OCI-LY7 (cell line): ENCODE measurements at regions not wholly inside any gene's neighbourhood (a gene's known extent, or its start where the extent isn't known, plus 50 kb on each side); places are given as distances from the start of the nearest gene placed in this dataset.

Experiments used
- BruUV-seq: library from RNA; stranded (reverse); fragments of 400-500 nt; replicated peaks from 2 replicates; lab custom pipeline; 2021; lab: Mats Ljungman, UMichigan
- CTCF ChIA-PET: fragments of 300-600 bp; sonication (Branson Sonifier 250); formaldehyde crosslinking; loops from one replicate; lab custom pipeline; 2022; ENCODE audit warnings: antibody characterized with exemption; ENCODE audit not compliant: unreplicated experiment; lab: Charles Lee
- POLR2A ChIA-PET: fragments of 300-600 bp; sonication (Branson Sonifier 250); formaldehyde crosslinking; loops from one replicate; lab custom pipeline; 2022; ENCODE audit warnings: antibody characterized with exemption; lab: Charles Lee
- DNase-seq: peaks from one replicate; pipeline ENCODE4 v3.0.0-alpha.2; 2015; ENCODE audit warnings: low spot score
- H2AFZ ChIP-seq: fragments of 200-600 bp; sonication (generic), shearing (Covaris generic); 2 replicates; pipeline ENCODE4 v1.6.1; 2014; ENCODE audit warnings: mild to moderate bottlenecking, antibody characterized with exemption, low read length, moderate library complexity
- H3K27ac ChIP-seq: fragments of 200-600 bp; sonication (generic); 2 replicates; pipeline ENCODE4 v1.5.1; 2014; ENCODE audit warnings: mixed run types, low read depth, mild to moderate bottlenecking, moderate library complexity, low read length, inconsistent platforms; ENCODE audit not compliant: poor library complexity, severe bottlenecking
- H3K36me3 ChIP-seq: fragments of 200-600 bp; sonication (generic); 2 replicates; pipeline ENCODE4 v1.6.1; 2014; ENCODE audit warnings: mild to moderate bottlenecking, antibody characterized with exemption, low read length, moderate library complexity, mixed read lengths; ENCODE audit not compliant: insufficient read depth
- H3K4me1 ChIP-seq: fragments of 200-600 bp; sonication (generic); 2 replicates; pipeline ENCODE4 v1.5.1; 2014; ENCODE audit warnings: mild to moderate bottlenecking, low read length; ENCODE audit not compliant: insufficient read depth, poor library complexity, severe bottlenecking
- H3K4me2 ChIP-seq: fragments of 200-600 bp; sonication (generic); 2 replicates; pipeline ENCODE4 v1.6.1; 2014; ENCODE audit warnings: mild to moderate bottlenecking, low read length
- H3K4me3 ChIP-seq: fragments of 200-600 bp; sonication (generic); 2 replicates; pipeline ENCODE4 v1.5.1; 2014; ENCODE audit warnings: mild to moderate bottlenecking, low read depth, low read length; ENCODE audit not compliant: poor library complexity, severe bottlenecking
- H3K79me2 ChIP-seq: fragments of 200-600 bp; sonication (generic); 2 replicates; pipeline ENCODE4 v1.6.1; 2016; ENCODE audit warnings: low read depth, mild to moderate bottlenecking, low read length, moderate library complexity, mixed read lengths; ENCODE audit not compliant: insufficient read depth
- H3K9me2 ChIP-seq: fragments of 200-600 bp; sonication (generic); 2 replicates; pipeline ENCODE4 v1.6.1; 2016; ENCODE audit warnings: mild to moderate bottlenecking, low read length, mixed read lengths; ENCODE audit not compliant: insufficient read depth
- H3K9me3 ChIP-seq: fragments of 200-600 bp; sonication (generic); 2 replicates; pipeline ENCODE4 v1.6.1; 2014; ENCODE audit warnings: mild to moderate bottlenecking, mixed run types, low read length, mixed read lengths
- H4K20me1 ChIP-seq: fragments of 200-600 bp; sonication (generic); 2 replicates; pipeline ENCODE4 v1.6.1; 2014; ENCODE audit warnings: mild to moderate bottlenecking, antibody characterized with exemption, low read length, moderate library complexity, mixed read lengths; ENCODE audit not compliant: insufficient read depth
- CTCF ChIP-seq: fragments of 200-600 bp; sonication (generic); conservative IDR thresholded peaks from 2 replicates; pipeline ENCODE4 v1.5.1; 2014; ENCODE audit warnings: mild to moderate bottlenecking, antibody characterized with exemption, low read length, moderate library complexity, mixed read lengths
- EZH2phosphoT487 ChIP-seq: fragments of 200-600 bp; sonication (generic); IDR thresholded peaks from 2 replicates; pipeline ENCODE4 v1.6.1; 2018; ENCODE audit warnings: low read depth, borderline replicate concordance, mild to moderate bottlenecking, mixed run types, antibody characterized with exemption, low read length, moderate library complexity, mixed read lengths
- intact Hi-C: fragments of 100-400 bp; cut with micrococcal nuclease; formaldehyde crosslinking; loops from one replicate; pipeline ENCODE4 v1.10.0; 2022; ENCODE audit not compliant: unreplicated experiment

- no peaks in the 10 kb centered on the region for H3K9me3 ChIP-seq
- no peaks in the 10 kb centered on the region for H3K4me1 ChIP-seq
- CTCF ChIA-PET, result no interaction called here
- intact Hi-C loops, result no loop called here
- no peak overlapping the region for H2AFZ ChIP-seq
- H3K4me3 ChIP-seq, result no peak overlapping the region
- no peaks in the 10 kb centered on the region for H3K9me2 ChIP-seq
- no peaks in the 10 kb centered on the region for H3K36me3 ChIP-seq
- H4K20me1 ChIP-seq, result no peaks in the 10 kb centered on the region
- BruUV-seq, result no TSS peak
- H3K79me2 ChIP-seq, result no peaks in the 10 kb centered on the region
- no peak for DNase-seq
- POLR2A ChIA-PET, result interaction anchor here (0.7 to 1.0 kb wide), 2 partner anchors 10 to 833 kb away, joined by 3 read pairs; no protein-coding TSS in a partner anchor
- no peak overlapping the region for H3K4me2 ChIP-seq
- TF ChIP-seq EZH2phosphoT487 (no peak), CTCF (no peak)
- H3K27ac ChIP-seq, result no peak overlapping the region
These were observed 175.9 kb upstream of the CDKN3 start for GRCh38 chr14:54220704-54221431.

GRCh38 chr14:54221432-54221803 lies 175.4 kb upstream of the CDKN3 start:
- H3K36me3 ChIP-seq, result no peaks in the 10 kb centered on the region
- TF ChIP-seq CTCF, result no peak
- TF ChIP-seq EZH2phosphoT487, result no peak
- no peaks in the 10 kb centered on the region for H3K9me3 ChIP-seq
- POLR2A ChIA-PET, result interaction anchor here (1.0 to 1.3 kb wide), 2 partner anchors 9 to 22 kb away, joined by 3 read pairs; no protein-coding TSS in a partner anchor
- H3K4me2 ChIP-seq, result no peak overlapping the region
- H3K79me2 ChIP-seq, result no peaks in the 10 kb centered on the region
- no peak overlapping the region for H2AFZ ChIP-seq
- H3K4me1 ChIP-seq, result no peaks in the 10 kb centered on the region
- no TSS peak for BruUV-seq
- no peak overlapping the region for H3K4me3 ChIP-seq
- intact Hi-C loops, result no loop called here
- H3K27ac ChIP-seq, result no peak overlapping the region
- H4K20me1 ChIP-seq, result no peaks in the 10 kb centered on the region
- DNase-seq, result no peak
- no peaks in the 10 kb centered on the region for H3K9me2 ChIP-seq
- CTCF ChIA-PET, result no interaction called here

GRCh38 chr14:54221971-54222370 lies 174.8 kb upstream of the CDKN3 start:
- H2AFZ ChIP-seq, result no peak overlapping the region
- ChIA-PET CTCF (no interaction called here), POLR2A (interaction anchor here (1.0 to 1.3 kb wide), 2 partner anchors 9 to 22 kb away, joined by 3 read pairs; no protein-coding TSS in a partner anchor)
- H3K79me2 ChIP-seq, result no peaks in the 10 kb centered on the region
- H3K4me3 ChIP-seq, result no peak overlapping the region
- H3K36me3 ChIP-seq, result no peaks in the 10 kb centered on the region
- TF ChIP-seq CTCF (no peak), EZH2phosphoT487 (no peak)
- intact Hi-C loops, result no loop called here
- no TSS peak for BruUV-seq
- H3K9me3 ChIP-seq, result no peaks in the 10 kb centered on the region
- no peaks in the 10 kb centered on the region for H4K20me1 ChIP-seq
- no peaks in the 10 kb centered on the region for H3K9me2 ChIP-seq
- no peak overlapping the region for H3K4me2 ChIP-seq
- H3K4me1 ChIP-seq, result no peaks in the 10 kb centered on the region
- no peak overlapping the region for H3K27ac ChIP-seq
- no peak for DNase-seq
